NCI-H187 treated with DMSO at 0.1 percent for 48 hours (cell line): ENCODE measurements at regions not wholly inside any gene's neighbourhood (a gene's known extent, or its start where the extent isn't known, plus 50 kb on each side); places are given as distances from the start of the nearest gene placed in this dataset.

Source experiments
- DNase-seq: peaks from one replicate; lab custom pipeline; 2025; lab: John Stamatoyannopoulos, UW

GRCh38 chr10:131799429-131799828 is 101.4 kb upstream of the PPP2R2D start:
- DNase-seq = no peak

- no peak for DNase-seq
These were observed 98.5 kb upstream of the PPP2R2D start for GRCh38 chr10:131802156-131802915.

- DNase-seq = no peak
These were observed 97.8 kb upstream of the PPP2R2D start for GRCh38 chr10:131802996-131803395.

- DNase-seq = no peak
These were observed 96.9 kb upstream of the PPP2R2D start for GRCh38 chr10:131803860-131804425.

- no peak for DNase-seq
These were observed 96.1 kb upstream of the PPP2R2D start for GRCh38 chr10:131804551-131805295.

GRCh38 chr10:131805696-131806095 is 95.1 kb upstream of the PPP2R2D start:
- no peak for DNase-seq

GRCh38 chr10:131806146-131806545 is 94.7 kb upstream of the PPP2R2D start:
- no peak for DNase-seq

- no peak for DNase-seq
These were observed 94.0 kb upstream of the PPP2R2D start for GRCh38 chr10:131806646-131807317.

GRCh38 chr10:131808370-131808930 is 92.4 kb upstream of the PPP2R2D start:
- DNase-seq = no peak

GRCh38 chr10:131810036-131810804 is 90.6 kb upstream of the PPP2R2D start:
- DNase-seq = no peak

- no peak for DNase-seq
These were observed 89.8 kb upstream of the PPP2R2D start for GRCh38 chr10:131810805-131811629.

- no peak for DNase-seq
These were observed 89.0 kb upstream of the PPP2R2D start for GRCh38 chr10:131811630-131812403.

- DNase-seq = no peak
These were observed 87.8 kb upstream of the PPP2R2D start for GRCh38 chr10:131812736-131813604.

GRCh38 chr10:131814567-131815265 is 86.1 kb upstream of the PPP2R2D start:
- no peak for DNase-seq

GRCh38 chr10:131815266-131816156 is 85.3 kb upstream of the PPP2R2D start:
- DNase-seq = no peak

- no peak for DNase-seq
These were observed 84.5 kb upstream of the PPP2R2D start for GRCh38 chr10:131816157-131816775.
